ENCODE measurements at regions not wholly inside any gene's neighbourhood (a gene's known extent, or its start where the extent isn't known, plus 50 kb on each side); places are given as distances from the start of the nearest gene placed in this dataset.
A peak's percentile ranks its signal among the peaks of the same experiment; 100 is the strongest.

GRCh38 chr2:128380061-128380889, 61.6 kb upstream of the HS6ST1 start:
- DNase-seq = no peak
- Mint-ChIP-seq H3K36me3 (ENCODE audit: unreplicated experiment) (no peaks in the 10 kb centered on the region), H3K4me3 (ENCODE audit: unreplicated experiment) (no peak overlapping the region), H3K9me3 (ENCODE audit: unreplicated experiment) (no peaks in the 10 kb centered on the region), H3K27ac (ENCODE audit: unreplicated experiment) (no peak overlapping the region), H3K27me3 (ENCODE audit: unreplicated experiment) (peaks cover 1% of the 10 kb centered on the region), H3K4me1 (ENCODE audit: low read depth, unreplicated experiment) (peaks cover 20% of the 10 kb centered on the region)
- no peak for TF ChIP-seq CTCF (IDR thresholded peaks at IDR 0.05; ENCODE audit: partially characterized antibody, unreplicated experiment)

- Mint-ChIP-seq H3K27me3 (ENCODE audit: unreplicated experiment) (peaks cover 1% of the 10 kb centered on the region), H3K4me3 (ENCODE audit: unreplicated experiment) (peak overlapping the region; percentile 28), H3K27ac (ENCODE audit: unreplicated experiment) (no peak overlapping the region), H3K4me1 (ENCODE audit: low read depth, unreplicated experiment) (peaks cover 20% of the 10 kb centered on the region), H3K36me3 (ENCODE audit: unreplicated experiment) (no peaks in the 10 kb centered on the region), H3K9me3 (ENCODE audit: unreplicated experiment) (peaks cover 3% of the 10 kb centered on the region)
- TF ChIP-seq CTCF (IDR thresholded peaks at IDR 0.05; ENCODE audit: partially characterized antibody, unreplicated experiment) = no peak
- no peak for DNase-seq
Observed at GRCh38 chr2:128380961-128381938, 62.6 kb upstream of the HS6ST1 start.

- TF ChIP-seq CTCF (IDR thresholded peaks at IDR 0.05; ENCODE audit: partially characterized antibody, unreplicated experiment) = no peak
- Mint-ChIP-seq H3K4me1 (ENCODE audit: low read depth, unreplicated experiment) (peaks cover 18% of the 10 kb centered on the region), H3K36me3 (ENCODE audit: unreplicated experiment) (no peaks in the 10 kb centered on the region), H3K9me3 (ENCODE audit: unreplicated experiment) (peaks cover 7% of the 10 kb centered on the region), H3K27ac (ENCODE audit: unreplicated experiment) (no peak overlapping the region), H3K27me3 (ENCODE audit: unreplicated experiment) (peaks cover 1% of the 10 kb centered on the region), H3K4me3 (ENCODE audit: unreplicated experiment) (no peak overlapping the region)
- no peak for DNase-seq
Observed at GRCh38 chr2:128384446-128384845, 65.8 kb upstream of the HS6ST1 start.

- Mint-ChIP-seq H3K4me3 (ENCODE audit: unreplicated experiment) (no peak overlapping the region), H3K36me3 (ENCODE audit: unreplicated experiment) (no peaks in the 10 kb centered on the region)
- TF ChIP-seq CTCF (IDR thresholded peaks at IDR 0.05; ENCODE audit: partially characterized antibody, unreplicated experiment) = no peak
Observed at GRCh38 chr2:128384956-128385355, 66.3 kb upstream of the HS6ST1 start.

More at GRCh38 chr2:128384956-128385355, 66.3 kb upstream of the HS6ST1 start:
- Mint-ChIP-seq H3K9me3 (ENCODE audit: unreplicated experiment) (peaks cover 7% of the 10 kb centered on the region), H3K27ac (ENCODE audit: unreplicated experiment) (no peak overlapping the region), H3K4me1 (ENCODE audit: low read depth, unreplicated experiment) (peaks cover 23% of the 10 kb centered on the region), H3K27me3 (ENCODE audit: unreplicated experiment) (peaks cover 1% of the 10 kb centered on the region)
- no peak for DNase-seq

Measured in glutamatergic neuron (in vitro differentiated cells).